ENCODE measurements at regions not wholly inside any gene's neighbourhood (a gene's known extent, or its start where the extent isn't known, plus 50 kb on each side); places are given as distances from the start of the nearest gene placed in this dataset.

DNA sequence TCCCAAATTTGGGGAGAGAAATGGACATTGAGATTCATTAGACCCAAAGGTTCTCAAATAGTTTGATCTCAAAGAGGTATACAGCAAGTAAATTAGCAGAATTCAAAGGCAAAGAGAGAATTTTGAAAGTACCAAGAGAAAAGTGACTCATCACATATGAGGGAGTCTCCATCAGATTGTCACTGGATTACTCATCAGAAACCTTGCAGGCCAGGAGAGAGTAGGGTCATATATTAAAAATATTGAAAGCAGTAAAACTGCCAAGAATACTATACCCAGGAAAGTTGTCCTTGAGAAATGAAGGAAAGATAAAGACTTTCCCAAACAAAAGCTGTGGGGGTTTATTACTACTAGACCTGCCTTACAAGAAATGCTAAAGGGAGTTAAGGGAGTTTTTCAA is 140.6 kb downstream of the TMEM168 start (continued):
- TF ChIP-seq, protein P1, sequence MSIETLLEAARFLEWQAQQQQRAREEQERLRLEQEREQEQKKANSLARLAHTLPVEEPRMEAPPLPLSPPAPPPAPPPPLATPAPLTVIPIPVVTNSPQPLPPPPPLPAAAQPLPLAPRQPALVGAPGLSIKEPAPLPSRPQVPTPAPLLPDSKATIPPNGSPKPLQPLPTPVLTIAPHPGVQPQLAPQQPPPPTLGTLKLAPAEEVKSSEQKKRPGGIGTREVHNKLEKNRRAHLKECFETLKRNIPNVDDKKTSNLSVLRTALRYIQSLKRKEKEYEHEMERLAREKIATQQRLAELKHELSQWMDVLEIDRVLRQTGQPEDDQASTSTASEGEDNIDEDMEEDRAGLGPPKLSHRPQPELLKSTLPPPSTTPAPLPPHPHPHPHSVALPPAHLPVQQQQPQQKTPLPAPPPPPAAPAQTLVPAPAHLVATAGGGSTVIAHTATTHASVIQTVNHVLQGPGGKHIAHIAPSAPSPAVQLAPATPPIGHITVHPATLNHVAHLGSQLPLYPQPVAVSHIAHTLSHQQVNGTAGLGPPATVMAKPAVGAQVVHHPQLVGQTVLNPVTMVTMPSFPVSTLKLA (conservative IDR thresholded peaks at IDR 0.05): no peak
- TF ChIP-seq, protein P2, sequence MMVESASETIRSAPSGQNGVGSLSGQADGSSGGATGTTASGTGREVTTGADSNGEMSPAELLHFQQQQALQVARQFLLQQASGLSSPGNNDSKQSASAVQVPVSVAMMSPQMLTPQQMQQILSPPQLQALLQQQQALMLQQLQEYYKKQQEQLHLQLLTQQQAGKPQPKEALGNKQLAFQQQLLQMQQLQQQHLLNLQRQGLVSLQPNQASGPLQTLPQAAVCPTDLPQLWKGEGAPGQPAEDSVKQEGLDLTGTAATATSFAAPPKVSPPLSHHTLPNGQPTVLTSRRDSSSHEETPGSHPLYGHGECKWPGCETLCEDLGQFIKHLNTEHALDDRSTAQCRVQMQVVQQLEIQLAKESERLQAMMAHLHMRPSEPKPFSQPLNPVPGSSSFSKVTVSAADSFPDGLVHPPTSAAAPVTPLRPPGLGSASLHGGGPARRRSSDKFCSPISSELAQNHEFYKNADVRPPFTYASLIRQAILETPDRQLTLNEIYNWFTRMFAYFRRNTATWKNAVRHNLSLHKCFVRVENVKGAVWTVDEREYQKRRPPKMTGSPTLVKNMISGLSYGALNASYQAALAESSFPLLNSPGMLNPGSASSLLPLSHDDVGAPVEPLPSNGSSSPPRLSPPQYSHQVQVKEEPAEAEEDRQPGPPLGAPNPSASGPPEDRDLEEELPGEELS (CRISPR knock-in tag; IDR thresholded peaks at IDR 0.05; ENCODE audit: borderline replicate concordance): no peak
- no peak for TF ChIP-seq COPS2 (conservative IDR thresholded peaks at IDR 0.05)
- peak; percentile 17; the same call in 1 of the 2 replicates for TF ChIP-seq SMARCE1 (IDR thresholded peaks at IDR 0.05)
- 0 out of 2 replicates have a peak, but pooled peaks have one; percentile 32 for TF ChIP-seq JUN (IDR thresholded peaks at IDR 0.05; ENCODE audit: borderline replicate concordance, low read depth, low read length)
- TF ChIP-seq JUN (CRISPR knock-in tag; IDR thresholded peaks at IDR 0.05; ENCODE audit: borderline replicate concordance): no peak
- TF ChIP-seq NFYB (IDR thresholded peaks at IDR 0.05; ENCODE audit: extremely low read depth, insufficient read length): no peak
- TF ChIP-seq FOSL1 (tag; conservative IDR thresholded peaks at IDR 0.05): peak; percentile 58
- TF ChIP-seq, protein P3, sequence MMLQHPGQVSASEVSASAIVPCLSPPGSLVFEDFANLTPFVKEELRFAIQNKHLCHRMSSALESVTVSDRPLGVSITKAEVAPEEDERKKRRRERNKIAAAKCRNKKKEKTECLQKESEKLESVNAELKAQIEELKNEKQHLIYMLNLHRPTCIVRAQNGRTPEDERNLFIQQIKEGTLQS (IDR thresholded peaks at IDR 0.05): peak; percentile 79
- TF ChIP-seq, protein P3 (CRISPR knock-in tag; conservative IDR thresholded peaks at IDR 0.05): no peak
